ENCODE measurements at regions not wholly inside any gene's neighbourhood (a gene's known extent, or its start where the extent isn't known, plus 50 kb on each side); places are given as distances from the start of the nearest gene placed in this dataset.

DNA sequence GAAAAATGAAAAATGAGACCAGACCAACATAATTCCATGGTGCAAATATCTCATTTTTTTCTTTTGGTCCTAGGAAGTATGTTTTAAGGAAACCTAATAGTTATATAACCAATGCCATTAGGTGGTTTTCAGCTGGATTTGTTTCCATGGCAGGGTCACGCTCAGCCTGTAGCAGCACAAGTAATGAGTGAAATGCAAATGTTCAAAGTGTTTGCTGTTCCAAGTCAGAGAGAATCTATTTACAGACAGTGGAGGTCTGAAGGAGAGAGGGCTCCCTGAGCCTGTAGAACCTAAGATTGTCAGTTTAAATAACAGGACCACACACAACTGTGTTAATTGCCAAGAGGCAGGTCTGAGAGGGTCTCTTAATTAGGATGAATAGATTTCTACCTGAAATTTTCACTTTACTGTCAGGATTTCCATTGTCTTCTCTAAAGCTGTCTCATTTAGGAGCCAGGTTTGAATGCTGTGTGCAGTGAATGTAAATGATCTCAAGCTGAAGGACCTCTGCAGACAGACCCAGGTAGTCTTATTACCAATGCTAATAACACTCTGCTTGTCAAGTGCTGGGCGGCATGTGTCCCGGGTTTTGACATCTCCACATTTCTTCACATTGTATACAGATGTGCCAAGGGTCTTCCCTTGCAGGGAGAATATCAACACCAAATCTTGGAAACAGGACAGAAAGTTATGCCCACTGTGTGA is 317.3 kb upstream of the NECTIN3 start:
- no peak for DNase-seq (ENCODE audit: low read depth)
- TF ChIP-seq, protein P1, sequence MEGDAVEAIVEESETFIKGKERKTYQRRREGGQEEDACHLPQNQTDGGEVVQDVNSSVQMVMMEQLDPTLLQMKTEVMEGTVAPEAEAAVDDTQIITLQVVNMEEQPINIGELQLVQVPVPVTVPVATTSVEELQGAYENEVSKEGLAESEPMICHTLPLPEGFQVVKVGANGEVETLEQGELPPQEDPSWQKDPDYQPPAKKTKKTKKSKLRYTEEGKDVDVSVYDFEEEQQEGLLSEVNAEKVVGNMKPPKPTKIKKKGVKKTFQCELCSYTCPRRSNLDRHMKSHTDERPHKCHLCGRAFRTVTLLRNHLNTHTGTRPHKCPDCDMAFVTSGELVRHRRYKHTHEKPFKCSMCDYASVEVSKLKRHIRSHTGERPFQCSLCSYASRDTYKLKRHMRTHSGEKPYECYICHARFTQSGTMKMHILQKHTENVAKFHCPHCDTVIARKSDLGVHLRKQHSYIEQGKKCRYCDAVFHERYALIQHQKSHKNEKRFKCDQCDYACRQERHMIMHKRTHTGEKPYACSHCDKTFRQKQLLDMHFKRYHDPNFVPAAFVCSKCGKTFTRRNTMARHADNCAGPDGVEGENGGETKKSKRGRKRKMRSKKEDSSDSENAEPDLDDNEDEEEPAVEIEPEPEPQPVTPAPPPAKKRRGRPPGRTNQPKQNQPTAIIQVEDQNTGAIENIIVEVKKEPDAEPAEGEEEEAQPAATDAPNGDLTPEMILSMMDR (IDR thresholded peaks at IDR 0.05; ENCODE audit: insufficient read depth, low read depth, low read length) = no peak
- H3K4me3 ChIP-seq (ENCODE audit: low read depth, low read length) = no peak overlapping the region

DNA sequence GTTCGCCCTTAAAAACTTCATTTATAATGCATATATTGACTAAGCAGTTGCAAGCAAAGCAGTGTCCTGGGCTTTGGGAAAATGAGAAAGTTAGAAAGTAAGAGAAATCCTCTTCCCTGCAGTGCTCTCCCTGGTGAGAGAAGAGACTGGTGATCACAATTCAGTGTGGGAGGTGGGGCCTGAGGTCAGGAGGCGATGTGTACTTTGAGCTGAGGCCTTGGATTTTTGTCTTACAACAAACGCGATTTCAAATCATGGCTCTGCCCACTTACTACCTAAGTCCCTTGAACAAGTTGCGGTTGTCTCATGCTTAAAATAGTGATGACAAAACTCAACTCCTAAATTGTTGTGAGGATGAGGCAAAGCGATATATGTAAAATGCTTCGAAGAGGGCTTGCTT is 316.3 kb upstream of the NECTIN3 start:
- TF ChIP-seq, protein P1 (IDR thresholded peaks at IDR 0.05; ENCODE audit: insufficient read depth, low read depth, low read length) = no peak
- no peak overlapping the region for H3K4me3 ChIP-seq (ENCODE audit: low read depth, low read length)
- DNase-seq (ENCODE audit: low read depth) = no peak

DNA sequence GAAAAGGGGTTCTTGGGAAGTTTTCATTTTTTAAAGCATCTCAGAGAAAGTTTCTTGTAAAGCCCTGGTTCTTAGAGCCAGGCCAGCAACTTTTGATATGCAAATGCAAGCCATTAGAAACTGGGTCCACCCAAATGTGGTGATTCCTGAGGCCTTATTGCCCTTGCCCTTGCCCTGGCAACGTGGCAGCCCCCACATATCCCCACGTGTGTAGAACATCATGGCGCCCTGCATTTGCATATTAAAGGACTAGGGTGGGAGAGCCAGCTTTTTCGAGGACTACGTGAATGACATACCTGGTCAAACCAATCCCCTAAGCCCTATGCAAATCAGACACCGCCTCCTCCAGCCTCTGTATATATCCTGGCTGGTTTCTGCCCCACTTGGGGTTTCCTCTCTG is 314.9 kb upstream of the NECTIN3 start:
- no peak overlapping the region for H3K4me3 ChIP-seq (ENCODE audit: low read depth, low read length)
- DNase-seq (ENCODE audit: low read depth) = no peak
- TF ChIP-seq, protein P1 (IDR thresholded peaks at IDR 0.05; ENCODE audit: insufficient read depth, low read depth, low read length) = no peak

DNA sequence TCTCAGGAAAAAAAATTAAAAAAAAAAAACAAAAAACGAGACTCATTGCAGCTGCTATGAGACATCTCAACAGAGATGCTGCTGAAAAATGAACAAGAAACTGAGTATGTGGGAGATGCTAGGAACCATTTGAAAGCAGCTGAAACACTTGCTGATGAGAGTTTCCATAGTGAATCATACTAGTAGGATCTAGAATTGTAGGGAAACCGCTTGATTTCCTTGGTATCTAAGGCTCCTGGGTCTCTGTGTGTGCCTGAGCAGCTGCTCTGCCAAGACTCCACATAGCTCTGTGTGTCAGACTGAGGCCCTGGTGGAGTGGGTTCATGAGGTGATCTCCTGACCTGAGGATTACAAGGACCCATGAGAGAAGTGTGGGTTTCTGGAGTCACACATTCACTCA is 313.4 kb upstream of the NECTIN3 start:
- no peak for DNase-seq (ENCODE audit: low read depth)
- no peak overlapping the region for H3K4me3 ChIP-seq (ENCODE audit: low read depth, low read length)
- TF ChIP-seq, protein P1 (IDR thresholded peaks at IDR 0.05; ENCODE audit: insufficient read depth, low read depth, low read length) = no peak

DNA sequence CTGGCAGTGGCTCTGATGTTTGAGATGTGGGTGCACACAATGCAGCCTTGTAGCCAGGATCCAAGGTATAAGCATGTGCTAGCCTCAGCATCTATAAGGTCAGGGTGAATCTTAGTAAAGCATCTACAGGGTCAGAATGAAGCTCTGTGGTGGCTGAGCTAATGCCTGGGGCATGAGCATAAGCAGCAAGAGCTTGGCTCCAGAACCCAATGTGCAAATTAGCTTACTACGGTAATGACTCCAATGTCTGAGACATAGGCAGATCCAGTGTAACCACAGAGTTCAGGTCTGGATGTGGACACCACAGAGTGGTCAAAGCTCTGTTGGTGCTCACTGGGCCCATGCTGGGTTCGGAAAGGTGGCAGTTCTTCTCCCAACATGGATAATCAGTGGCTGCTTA is 304.5 kb upstream of the NECTIN3 start:
- no peak overlapping the region for H3K4me3 ChIP-seq (ENCODE audit: low read depth, low read length)
- DNase-seq (ENCODE audit: low read depth) = no peak
- TF ChIP-seq, protein P1 (IDR thresholded peaks at IDR 0.05; ENCODE audit: insufficient read depth, low read depth, low read length) = no peak

DNA sequence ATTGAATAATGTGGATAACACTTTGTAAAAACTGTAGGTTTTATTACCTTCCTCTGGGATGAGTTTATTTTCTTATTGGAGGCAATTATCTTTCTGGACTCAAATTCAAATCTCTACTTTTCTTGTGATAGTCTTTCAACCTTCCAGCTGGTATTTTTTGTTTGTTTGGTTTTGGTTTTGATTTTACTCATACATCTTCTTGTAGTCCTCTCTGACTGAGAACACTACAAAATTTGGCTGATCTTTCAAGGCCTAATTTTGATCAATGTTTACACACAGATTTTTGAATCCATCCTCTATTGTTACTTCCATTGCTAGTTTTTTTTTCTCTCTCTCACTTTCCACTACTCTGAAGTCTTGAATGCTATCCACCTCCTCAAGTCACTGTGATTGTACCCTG is 303.8 kb upstream of the NECTIN3 start:
- TF ChIP-seq, protein P1 (IDR thresholded peaks at IDR 0.05; ENCODE audit: insufficient read depth, low read depth, low read length) = no peak
- H3K4me3 ChIP-seq (ENCODE audit: low read depth, low read length) = no peak overlapping the region
- no peak for DNase-seq (ENCODE audit: low read depth)

DNA sequence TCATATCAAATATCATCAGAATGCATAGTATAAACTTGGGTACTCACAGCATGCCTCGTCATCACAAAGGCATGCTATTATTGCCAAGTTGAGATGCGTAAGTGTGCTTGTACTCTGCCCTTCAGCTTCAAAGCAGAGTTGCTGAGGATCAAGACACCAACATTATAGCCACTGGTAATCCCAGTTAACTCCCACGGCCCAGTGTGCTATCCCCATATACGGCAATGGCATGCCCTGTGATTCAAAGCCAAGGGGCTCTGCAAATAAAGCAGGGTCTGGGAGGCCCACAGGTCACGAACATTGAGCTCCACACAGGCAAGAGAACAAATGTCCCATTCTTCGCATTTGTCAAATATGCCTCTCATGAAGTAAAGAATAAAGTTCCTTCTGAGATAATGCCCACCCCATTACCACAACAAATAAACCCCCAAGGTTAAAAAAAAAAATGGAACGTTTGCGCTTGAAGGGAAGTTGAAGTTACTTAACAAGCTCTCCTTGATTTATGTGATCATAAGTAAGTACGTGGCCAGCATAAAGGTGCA is 298.1 kb upstream of the NECTIN3 start:
- H3K4me3 ChIP-seq (ENCODE audit: low read depth, low read length) = no peak overlapping the region
- TF ChIP-seq, protein P1 (IDR thresholded peaks at IDR 0.05; ENCODE audit: insufficient read depth, low read depth, low read length) = no peak
- peak; percentile 82 for DNase-seq (ENCODE audit: low read depth)
